ENCODE measurements at regions not wholly inside any gene's neighbourhood (a gene's known extent, or its start where the extent isn't known, plus 50 kb on each side); places are given as distances from the start of the nearest gene placed in this dataset.

- TF ChIP-seq EZH2 (IDR thresholded peaks at IDR 0.05; ENCODE audit: low read length, unreplicated experiment) (no peak), CTCF (conservative IDR thresholded peaks at IDR 0.05; ENCODE audit: low read depth, low read length) (no peak)
These were observed 131.3 kb upstream of the KCNMB2 start for GRCh38 chr3:178404961-178405360.

Data from PC-3 (cell line).